Endothelial cell (in vitro differentiated cells): ENCODE measurements at regions not wholly inside any gene's neighbourhood (a gene's known extent, or its start where the extent isn't known, plus 50 kb on each side); places are given as distances from the start of the nearest gene placed in this dataset.

Experiments
- DNase-seq: peaks from one replicate; pipeline ENCODE4 v3.0.0; 2021; ENCODE audit warnings: low spot score
- H3K27ac Mint-ChIP-seq: one replicate; pipeline ENCODE4 v1.8.0; 2021; ENCODE audit warnings: mixed read lengths, inconsistent platforms; ENCODE audit not compliant: unreplicated experiment
- H3K27me3 Mint-ChIP-seq: one replicate; pipeline ENCODE4 v1.8.0; 2021; ENCODE audit warnings: mild to moderate bottlenecking, moderate library complexity, mixed read lengths, inconsistent platforms; ENCODE audit not compliant: unreplicated experiment
- H3K36me3 Mint-ChIP-seq: one replicate; pipeline ENCODE4 v1.8.0; 2021; ENCODE audit warnings: mild to moderate bottlenecking, low read depth, mixed read lengths, inconsistent platforms; ENCODE audit not compliant: unreplicated experiment
- H3K4me1 Mint-ChIP-seq: one replicate; pipeline ENCODE4 v1.8.0; 2021; ENCODE audit warnings: mild to moderate bottlenecking, mixed read lengths, inconsistent platforms; ENCODE audit not compliant: unreplicated experiment
- H3K4me3 Mint-ChIP-seq: one replicate; pipeline ENCODE4 v1.8.0; 2021; ENCODE audit warnings: mild to moderate bottlenecking, mixed read lengths, inconsistent platforms; ENCODE audit not compliant: unreplicated experiment
- H3K9me3 Mint-ChIP-seq: one replicate; pipeline ENCODE4 v1.8.0; 2021; ENCODE audit warnings: mixed read lengths, inconsistent platforms; ENCODE audit not compliant: unreplicated experiment
- CTCF ChIP-seq: fragments of 200-600 bp; sonication (generic); IDR thresholded peaks from one replicate; pipeline ENCODE4 v1.5.0; 2021; ENCODE audit warnings: antibody characterized with exemption; ENCODE audit not compliant: unreplicated experiment

DNA sequence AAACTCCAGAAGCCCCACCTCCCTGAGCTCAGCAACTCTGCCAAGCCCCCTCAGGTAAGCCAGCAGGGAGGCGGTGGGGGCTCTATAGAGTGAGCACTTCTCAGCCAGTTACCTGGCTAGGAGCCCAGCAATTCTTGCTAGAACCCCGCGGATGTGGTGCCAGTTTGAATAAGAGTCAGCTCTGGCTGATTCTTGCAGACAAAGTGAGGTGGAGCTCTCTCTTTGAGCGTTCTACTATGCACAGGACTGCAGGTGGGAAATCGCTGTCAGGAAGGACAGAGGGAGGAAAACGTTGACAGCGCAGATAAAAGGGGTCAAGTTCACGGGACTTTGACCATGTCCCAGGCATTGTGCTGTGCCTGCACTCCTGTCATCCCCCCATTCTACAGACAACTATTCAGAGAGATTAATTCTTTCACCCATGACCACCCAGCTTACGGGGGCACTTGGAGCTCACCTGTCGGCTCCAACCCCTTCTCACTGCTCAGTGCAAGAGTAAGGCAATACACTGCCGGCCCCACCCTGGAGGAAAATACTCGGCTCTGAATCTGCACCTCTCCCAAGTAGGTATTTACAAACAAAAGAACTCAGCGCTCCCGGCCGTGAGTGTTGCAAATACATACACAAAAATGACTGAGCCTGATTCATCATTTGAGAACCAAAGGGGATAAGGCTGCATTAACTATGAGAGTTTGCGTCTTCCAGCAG, 92.9 kb downstream of the ANKRD60 start:
- DNase-seq = no peak
- no peak overlapping the region for H3K4me3 Mint-ChIP-seq
- no peak overlapping the region for H3K27ac Mint-ChIP-seq
- H3K27me3 Mint-ChIP-seq = peaks cover 3% of the 10 kb centered on the region
- no peaks in the 10 kb centered on the region for H3K36me3 Mint-ChIP-seq
- no peak for TF ChIP-seq CTCF
- no peaks in the 10 kb centered on the region for H3K9me3 Mint-ChIP-seq
- peaks cover 32% of the 10 kb centered on the region for H3K4me1 Mint-ChIP-seq

GRCh38 chr20:58133020-58133808, 95.2 kb downstream of the ANKRD60 start:
- no peak for DNase-seq
- H3K9me3 Mint-ChIP-seq = no peaks in the 10 kb centered on the region
- H3K4me3 Mint-ChIP-seq = no peak overlapping the region
- H3K27ac Mint-ChIP-seq = no peak overlapping the region
- peaks cover 3% of the 10 kb centered on the region for H3K27me3 Mint-ChIP-seq
- no peaks in the 10 kb centered on the region for H3K36me3 Mint-ChIP-seq
- peaks cover 38% of the 10 kb centered on the region for H3K4me1 Mint-ChIP-seq
- no peak for TF ChIP-seq CTCF

GRCh38 chr20:58131551-58132142, 96.8 kb downstream of the ANKRD60 start:
- Mint-ChIP-seq H3K36me3 (no peaks in the 10 kb centered on the region), H3K27me3 (no peaks in the 10 kb centered on the region), H3K4me3 (peak overlapping the region; percentile 40), H3K4me1 (peaks cover 39% of the 10 kb centered on the region), H3K9me3 (no peaks in the 10 kb centered on the region), H3K27ac (peak overlapping the region; percentile 90)
- no peak for DNase-seq
- TF ChIP-seq CTCF = no peak

DNA sequence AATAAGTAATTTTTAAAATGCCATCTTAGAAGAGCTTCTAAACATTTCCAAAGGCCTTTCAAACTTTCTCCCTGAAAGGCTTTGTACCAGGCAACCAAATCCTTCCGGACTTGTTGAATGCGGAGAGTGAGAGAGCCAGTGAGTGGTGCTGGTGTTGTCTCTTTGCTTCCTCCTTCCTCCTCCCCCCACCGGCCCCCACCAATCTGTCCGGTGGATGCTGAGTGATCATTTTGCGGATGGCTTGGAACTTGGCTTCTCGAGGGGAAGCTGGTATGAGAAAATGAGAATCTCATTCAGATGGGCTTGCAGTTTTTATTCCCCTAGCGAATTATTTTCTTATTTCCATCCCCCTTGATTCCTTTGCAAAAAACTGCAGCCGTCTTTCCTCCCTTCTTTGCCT, 97.3 kb downstream of the ANKRD60 start:
- Mint-ChIP-seq H3K36me3 (no peaks in the 10 kb centered on the region), H3K27ac (peak overlapping the region; percentile 90), H3K4me3 (no peak overlapping the region), H3K4me1 (peaks cover 36% of the 10 kb centered on the region), H3K9me3 (no peaks in the 10 kb centered on the region), H3K27me3 (no peaks in the 10 kb centered on the region)
- peak; percentile 31 for DNase-seq
- TF ChIP-seq CTCF = no peak

- no peak for TF ChIP-seq CTCF
- Mint-ChIP-seq H3K9me3 (no peaks in the 10 kb centered on the region), H3K4me1 (peaks cover 31% of the 10 kb centered on the region), H3K27me3 (no peaks in the 10 kb centered on the region), H3K27ac (no peak overlapping the region), H3K36me3 (no peaks in the 10 kb centered on the region), H3K4me3 (no peak overlapping the region)
- no peak for DNase-seq
Measured at GRCh38 chr20:58130581-58130980, 97.9 kb downstream of the ANKRD60 start.
